ENCODE measurements at regions not wholly inside any gene's neighbourhood (a gene's known extent, or its start where the extent isn't known, plus 50 kb on each side); places are given as distances from the start of the nearest gene placed in this dataset.

- TF ChIP-seq, protein P1, sequence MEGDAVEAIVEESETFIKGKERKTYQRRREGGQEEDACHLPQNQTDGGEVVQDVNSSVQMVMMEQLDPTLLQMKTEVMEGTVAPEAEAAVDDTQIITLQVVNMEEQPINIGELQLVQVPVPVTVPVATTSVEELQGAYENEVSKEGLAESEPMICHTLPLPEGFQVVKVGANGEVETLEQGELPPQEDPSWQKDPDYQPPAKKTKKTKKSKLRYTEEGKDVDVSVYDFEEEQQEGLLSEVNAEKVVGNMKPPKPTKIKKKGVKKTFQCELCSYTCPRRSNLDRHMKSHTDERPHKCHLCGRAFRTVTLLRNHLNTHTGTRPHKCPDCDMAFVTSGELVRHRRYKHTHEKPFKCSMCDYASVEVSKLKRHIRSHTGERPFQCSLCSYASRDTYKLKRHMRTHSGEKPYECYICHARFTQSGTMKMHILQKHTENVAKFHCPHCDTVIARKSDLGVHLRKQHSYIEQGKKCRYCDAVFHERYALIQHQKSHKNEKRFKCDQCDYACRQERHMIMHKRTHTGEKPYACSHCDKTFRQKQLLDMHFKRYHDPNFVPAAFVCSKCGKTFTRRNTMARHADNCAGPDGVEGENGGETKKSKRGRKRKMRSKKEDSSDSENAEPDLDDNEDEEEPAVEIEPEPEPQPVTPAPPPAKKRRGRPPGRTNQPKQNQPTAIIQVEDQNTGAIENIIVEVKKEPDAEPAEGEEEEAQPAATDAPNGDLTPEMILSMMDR (IDR thresholded peaks at IDR 0.05) = no peak
- no peak for TF ChIP-seq POLR2A (IDR thresholded peaks at IDR 0.05)
Measured at GRCh38 chr10:128310971-128311658, 184.9 kb upstream of the MKI67 start.

All from uterus (tissue), 2 donors.